GM18505 (cell line): ENCODE measurements at regions not wholly inside any gene's neighbourhood (a gene's known extent, or its start where the extent isn't known, plus 50 kb on each side); places are given as distances from the start of the nearest gene placed in this dataset.

ENCODE experiments used
- ATAC-seq: cut with Tn5 transposase; IDR thresholded peaks from one replicate; pipeline ENCODE4 v1.9.1; 2021; ENCODE audit not compliant: unreplicated experiment
- POLR2A ChIP-seq: IDR thresholded peaks from 4 replicates; pipeline ENCODE4 v1.6.1; 2011; ENCODE audit warnings: borderline replicate concordance; ENCODE audit not compliant: insufficient read depth, insufficient read length; ENCODE audit errors: extremely low read depth

DNA sequence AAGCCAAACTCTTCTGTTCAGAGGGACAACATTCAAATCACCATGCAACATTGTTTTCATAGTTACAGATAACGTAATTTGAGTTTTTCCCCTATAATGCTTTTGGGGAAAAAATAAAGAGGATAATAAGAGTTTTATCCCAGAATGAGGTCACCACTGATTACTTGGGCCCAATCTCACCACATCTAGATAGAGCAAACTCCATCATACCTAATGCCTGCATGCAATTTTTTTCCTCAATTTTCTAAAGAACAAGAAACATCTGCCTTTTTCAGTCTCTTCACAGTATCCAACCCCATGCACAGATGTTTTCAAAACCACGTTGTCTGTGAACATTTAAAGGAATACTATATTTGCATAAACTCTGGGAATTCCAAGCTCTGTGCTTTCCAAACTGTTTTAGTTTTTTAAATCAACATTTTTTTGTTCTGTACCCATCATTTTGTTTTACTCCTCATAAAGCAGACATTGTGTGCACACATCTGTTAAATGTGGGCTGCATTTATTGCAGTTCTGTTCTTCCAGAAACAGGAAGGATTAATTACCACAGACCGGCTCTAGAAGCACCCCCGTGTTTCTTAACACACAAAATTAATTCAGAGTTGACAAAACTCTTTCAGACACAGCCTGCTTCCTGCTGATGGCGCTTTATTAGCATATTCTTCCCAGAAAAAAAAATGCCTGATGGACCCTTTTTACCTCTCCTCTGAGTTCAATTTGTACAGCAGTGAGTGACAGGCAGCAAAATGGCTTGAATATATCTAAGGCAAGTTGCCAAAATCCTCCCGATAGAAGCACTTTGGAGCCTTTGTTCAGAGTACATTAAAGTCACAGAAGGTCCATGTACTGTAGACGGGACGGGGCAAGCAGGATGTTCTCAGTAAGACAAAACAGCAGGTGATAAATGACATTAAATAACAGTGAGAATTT is 1171.9 kb downstream of the EFNB2 start:
- no peak for ATAC-seq
- no peak for TF ChIP-seq POLR2A

DNA sequence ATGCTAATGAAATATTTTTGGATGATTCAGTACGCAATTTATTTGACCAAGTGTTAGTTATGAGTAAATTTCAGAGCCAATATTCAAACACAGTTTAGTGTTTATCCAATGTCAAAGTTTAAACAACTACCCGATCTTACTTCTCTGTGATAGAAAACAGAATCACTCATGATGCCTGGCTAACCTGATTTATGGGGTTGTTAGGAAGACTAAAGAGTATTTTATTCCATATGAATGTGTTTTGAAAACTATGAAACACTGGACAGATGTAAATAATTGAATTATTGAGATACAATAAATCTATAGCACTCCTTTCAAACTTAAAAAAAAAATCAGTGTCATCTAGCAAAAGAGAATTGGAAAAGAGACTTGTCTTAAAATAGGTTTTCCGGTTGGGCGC is 1181.8 kb downstream of the EFNB2 start:
- no peak for ATAC-seq

DNA sequence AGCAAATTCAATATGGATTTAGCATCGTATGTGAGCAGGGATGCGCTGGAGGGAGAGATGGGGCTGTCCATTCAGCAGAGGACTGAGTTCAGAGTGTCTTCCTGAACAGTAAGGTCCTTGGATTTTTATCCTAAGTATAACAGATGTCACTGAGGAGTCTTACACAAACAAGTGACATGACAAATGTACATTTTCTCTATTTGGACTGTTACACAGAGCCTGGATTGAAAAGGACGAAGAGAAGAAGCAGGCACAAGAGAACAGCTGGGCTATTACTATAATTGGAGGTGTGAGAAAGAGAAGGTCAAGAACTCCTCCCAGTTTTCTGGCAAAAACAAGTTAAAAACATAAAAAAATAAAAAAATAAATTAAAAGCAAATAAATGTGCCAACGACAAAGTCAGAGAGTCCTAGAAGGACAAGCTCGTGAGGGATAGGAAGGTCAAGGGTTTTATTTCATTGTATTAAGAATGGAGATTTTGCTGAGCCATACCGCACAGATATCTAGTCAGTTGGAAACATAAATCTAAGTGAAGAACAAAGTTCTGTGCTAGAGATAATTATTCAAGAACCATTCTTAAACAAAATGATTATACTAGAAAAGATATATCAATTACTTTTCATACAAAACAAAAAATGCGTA is 1186.3 kb downstream of the EFNB2 start:
- no peak for TF ChIP-seq POLR2A
- ATAC-seq: no peak

More for the DNA sequence above, 1181.8 kb downstream of the EFNB2 start:
- no peak for TF ChIP-seq POLR2A

DNA sequence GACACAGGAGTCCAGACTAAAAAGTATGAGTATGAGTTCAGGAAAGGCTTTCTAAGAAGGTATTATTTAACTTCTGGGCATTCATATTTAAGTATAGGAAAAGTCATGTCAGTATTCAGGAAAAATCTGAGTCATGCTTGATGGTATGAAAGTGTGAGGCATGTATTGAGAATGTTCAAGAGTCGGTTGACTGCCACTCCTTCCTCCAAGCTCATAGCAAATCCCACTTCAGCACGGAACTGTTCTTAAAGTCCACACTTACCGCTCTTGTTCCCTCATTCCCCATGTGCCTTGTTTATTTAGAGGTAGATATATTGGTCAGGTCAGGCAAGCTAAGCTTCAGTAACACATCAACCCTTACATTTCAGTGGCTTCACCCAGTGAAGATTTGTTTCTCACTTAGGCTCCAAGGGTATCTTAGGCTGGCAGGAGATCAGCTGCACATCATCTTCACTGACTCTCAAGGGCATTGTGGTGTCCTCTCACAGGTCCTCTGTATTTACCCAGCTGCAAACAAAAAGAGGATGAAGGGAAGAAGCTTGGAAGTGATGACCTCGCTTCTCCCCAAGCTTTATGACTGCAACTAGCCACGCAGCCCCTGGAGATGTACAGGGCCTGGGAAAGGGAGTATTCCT is 1189.2 kb downstream of the EFNB2 start:
- TF ChIP-seq POLR2A: no peak
- ATAC-seq: no peak

DNA sequence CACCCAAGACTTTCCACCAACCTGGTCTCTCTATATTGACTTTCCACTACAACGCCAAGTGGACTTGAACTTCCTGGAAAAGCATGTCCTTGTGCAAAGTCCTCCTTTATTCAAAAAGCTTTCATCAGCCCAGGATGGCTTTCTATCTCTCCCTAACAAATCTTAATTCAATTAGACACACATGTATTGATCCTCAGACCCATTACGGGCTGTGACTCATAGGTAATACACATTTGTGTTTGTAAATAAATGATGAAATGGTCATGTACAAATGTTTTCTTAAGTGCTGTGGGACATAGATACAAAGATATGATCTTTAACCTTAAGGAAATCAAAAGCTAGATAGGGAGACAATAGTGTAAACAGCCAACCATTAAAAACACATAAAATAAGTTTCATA is 1189.7 kb downstream of the EFNB2 start:
- no peak for ATAC-seq
- no peak for TF ChIP-seq POLR2A

DNA sequence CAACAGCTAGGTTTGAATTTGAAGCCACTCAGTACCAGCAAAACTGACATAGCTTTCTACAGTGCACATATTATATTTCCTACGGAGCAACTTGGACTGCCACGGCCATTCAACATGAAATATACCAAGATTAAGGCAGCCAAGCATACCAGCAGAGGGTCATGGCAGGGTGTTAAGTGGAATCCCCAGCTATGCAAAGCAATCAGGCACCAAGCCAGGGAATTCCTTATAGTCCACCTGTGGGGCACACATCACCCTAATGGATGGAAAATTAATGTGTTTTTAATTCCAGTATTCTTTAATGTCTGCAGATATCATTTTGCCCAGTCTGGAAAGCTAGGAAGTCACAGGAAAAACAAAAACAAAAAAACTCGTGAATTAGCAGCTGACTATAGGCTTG is 1190.3 kb downstream of the EFNB2 start:
- ATAC-seq: no peak
- TF ChIP-seq POLR2A: no peak

DNA sequence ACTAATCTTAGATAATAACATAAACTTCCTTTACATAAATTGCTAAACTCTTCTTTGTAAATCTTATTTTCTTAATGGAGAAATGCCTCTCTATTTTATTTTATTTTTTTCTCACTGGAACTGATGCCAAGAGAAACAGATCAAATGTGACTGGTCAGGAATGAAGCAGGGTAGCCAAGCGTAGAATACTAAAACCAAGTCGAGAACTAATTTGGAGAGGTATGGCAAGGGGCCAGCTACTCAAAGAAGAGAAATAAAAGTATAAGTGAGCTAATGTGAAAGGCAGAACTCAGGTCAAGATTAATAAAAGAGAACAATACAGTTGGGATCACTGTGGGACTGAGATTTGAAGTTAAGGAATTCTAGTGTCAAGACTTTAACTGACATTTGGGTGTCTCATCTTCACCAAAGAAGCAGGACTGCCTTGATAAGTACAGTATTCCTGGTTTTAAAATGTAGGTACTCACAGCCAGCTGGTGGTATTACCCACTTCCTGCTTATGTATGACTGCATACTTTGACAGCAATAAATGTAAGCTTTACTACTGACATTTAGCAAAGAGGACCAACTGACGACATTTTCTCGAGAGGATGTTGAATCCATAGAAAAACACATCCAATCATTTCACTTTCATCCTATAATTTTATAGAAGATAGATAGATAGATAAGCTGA is 1192.2 kb downstream of the EFNB2 start:
- ATAC-seq: no peak
- TF ChIP-seq POLR2A: no peak

DNA sequence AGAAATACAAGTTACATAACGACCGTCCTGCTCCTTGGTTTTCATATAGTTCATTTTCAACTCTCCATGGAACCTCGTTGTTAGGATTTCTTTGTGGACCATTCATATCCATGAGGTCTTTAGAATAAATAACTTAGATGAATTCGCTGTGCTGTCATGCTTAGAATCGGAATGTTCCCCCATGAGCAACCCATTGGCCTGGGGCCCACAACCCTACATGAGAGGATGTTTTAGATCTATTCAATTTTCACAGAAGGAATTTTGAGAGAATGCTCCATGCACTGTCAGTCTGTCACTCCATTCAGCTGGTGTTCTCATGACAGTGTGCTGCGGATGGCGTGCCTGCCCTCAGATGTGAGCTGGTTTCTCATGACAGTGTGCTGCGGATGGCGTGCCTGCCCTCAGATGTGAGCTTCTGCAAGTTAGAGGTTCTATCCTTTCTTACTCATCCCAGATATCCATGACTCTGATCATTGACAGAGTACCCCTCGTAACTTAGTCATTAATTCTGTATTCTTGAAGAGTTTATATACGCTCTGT is 1193.1 kb downstream of the EFNB2 start:
- no peak for ATAC-seq
- TF ChIP-seq POLR2A: no peak

DNA sequence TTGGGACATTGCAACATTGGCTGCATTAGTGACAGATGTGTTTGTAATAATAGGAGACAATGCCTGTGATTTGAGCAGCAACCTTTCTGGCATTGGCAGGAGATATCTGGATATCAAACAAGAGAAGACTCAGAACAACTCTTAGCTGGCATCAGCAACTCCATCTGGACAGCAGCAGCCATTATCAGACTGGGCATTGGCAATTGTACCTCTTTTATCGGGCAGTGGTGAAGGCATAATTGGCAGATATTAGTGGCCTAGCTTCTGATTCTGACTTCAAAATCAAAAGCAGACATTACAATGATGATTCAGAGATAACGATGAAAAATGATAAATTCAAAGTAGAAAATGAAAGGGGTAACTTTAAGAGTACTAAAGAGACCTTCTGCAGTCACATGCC is 1193.7 kb downstream of the EFNB2 start:
- TF ChIP-seq POLR2A: no peak
- ATAC-seq: no peak

DNA sequence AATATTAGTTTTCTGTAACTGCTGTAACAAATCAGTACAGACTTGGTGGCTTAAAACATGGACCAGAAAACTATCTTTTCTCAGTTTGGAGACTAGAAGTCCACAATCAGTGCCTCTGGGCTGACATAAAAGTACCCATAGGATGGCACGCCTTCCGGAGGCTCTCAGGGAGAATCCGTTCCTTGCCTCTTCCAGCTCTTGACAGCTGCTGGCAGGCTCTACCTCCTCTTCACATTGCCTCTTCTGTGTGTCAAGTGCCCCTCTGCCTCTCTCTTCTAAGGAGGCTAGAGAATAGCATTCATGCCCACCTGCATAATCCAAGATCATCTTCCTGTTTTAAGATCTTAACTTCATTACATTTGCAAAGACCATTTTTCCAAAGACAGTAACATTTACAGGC is 1194.2 kb downstream of the EFNB2 start:
- ATAC-seq: no peak
- no peak for TF ChIP-seq POLR2A

DNA sequence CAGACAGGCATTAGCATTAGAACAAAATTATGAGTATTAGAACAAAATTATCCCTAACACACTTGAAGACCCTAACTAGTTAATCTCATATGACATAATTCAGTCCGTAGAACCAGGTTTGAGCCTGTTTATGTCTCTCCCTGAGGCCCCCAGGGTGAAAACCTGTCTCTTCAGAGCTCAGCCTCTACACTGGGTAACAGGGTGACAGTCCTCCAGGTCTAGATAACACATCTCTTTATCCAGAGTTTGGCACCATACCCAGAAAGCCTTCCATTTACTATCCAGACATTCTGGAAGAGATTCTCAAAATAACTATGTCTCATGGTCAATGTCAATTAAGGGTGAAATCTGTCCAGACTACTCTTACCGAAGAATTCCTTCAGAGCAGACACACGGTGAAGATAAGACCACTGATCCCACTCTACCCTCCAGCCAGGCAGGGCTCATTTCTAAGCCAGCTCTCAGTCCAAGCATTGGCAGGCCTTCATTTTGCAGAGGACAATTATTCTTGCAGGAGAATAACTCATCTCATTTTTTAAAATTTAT is 1195.3 kb downstream of the EFNB2 start:
- no peak for TF ChIP-seq POLR2A
- no peak for ATAC-seq

DNA sequence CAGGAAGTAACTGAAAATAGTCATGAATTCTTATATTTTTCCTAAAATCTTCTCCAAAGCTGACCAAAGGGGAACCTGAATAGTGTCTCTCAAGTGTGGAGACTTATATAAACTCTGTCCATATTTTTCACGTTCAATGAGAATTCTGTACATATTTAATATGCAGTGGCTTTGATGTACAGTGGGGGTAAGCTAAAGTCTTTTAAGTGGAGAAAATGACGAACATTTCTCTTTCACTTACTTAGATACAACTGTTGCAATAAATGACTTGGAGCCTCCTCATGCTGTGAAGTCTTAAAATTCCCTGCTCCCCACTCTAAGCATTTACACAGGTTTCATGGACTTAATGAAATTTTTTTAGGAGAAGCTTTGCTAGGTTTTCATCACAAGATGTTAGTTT is 1196.7 kb downstream of the EFNB2 start:
- TF ChIP-seq POLR2A: no peak
- no peak for ATAC-seq

DNA sequence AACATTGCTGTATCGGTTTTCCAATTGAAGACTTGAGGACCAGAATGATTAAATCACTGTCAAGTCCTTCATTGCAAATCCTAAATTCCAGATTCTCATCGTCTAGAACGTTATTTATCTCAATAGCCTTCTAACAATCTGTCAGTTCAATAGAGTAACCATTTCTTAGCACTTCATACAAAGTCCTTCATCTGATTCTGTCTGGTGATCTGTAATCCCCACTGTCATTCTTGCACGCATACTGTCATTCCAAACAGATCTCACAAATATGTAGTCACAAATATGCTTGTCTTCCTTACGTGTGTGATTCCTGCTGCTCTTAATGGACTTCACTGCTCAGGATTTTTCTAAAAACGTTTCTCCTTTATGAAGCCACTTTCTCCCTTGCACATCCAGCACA is 1197.5 kb downstream of the EFNB2 start:
- TF ChIP-seq POLR2A: no peak
- ATAC-seq: no peak
